HuH-7 (cell line): ENCODE measurements at regions not wholly inside any gene's neighbourhood (a gene's known extent, or its start where the extent isn't known, plus 50 kb on each side); places are given as distances from the start of the nearest gene placed in this dataset.

Experiments used
- DNase-seq: peaks from one replicate; pipeline ENCODE4 v3.0.0; 2011; ENCODE audit warnings: low spot score

DNA sequence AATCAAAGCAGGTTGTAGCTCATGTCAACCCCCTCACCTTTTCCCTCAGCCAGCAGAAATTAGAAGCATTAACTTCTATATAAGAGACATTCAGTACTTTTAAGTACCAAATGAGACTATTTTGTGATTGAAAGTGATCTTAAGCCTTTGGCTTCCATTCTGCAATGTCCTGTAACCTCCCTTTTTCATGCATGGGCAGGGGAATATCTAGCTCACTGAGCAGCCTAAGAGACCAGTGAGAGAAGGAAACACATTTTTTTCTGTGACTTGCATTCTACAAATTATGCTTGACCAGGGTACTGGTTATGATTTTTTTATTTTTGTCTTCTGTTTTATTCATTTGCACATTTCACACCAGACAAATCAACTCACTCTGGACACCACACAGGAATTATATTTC, 369.6 kb downstream of the KCTD12 start:
- DNase-seq: no peak

DNA sequence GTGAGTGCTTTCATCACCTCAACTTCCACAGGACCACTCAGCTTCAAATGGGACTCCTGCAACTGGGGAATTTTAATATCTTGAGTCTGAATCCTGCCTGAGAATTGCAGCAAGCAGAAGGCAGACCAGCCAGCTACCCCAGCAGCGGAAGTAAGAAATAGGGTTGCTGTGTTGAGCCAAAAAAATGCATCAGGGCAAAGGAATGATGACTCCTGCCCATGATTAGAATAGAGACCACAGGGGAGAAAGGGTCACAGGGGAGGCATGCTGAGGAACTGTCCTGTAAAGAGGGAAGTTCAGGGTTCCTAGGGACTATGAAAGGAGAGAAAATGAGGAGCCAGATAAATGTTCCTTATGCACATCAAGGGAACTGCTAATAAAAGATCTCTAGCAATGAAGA, 370.2 kb downstream of the KCTD12 start:
- DNase-seq: no peak

GRCh38 chr13:76512721-76513145, 373.5 kb downstream of the KCTD12 start:
- no peak for DNase-seq

GRCh38 chr13:76505437-76505836, 380.8 kb downstream of the KCTD12 start:
- no peak for DNase-seq

DNA sequence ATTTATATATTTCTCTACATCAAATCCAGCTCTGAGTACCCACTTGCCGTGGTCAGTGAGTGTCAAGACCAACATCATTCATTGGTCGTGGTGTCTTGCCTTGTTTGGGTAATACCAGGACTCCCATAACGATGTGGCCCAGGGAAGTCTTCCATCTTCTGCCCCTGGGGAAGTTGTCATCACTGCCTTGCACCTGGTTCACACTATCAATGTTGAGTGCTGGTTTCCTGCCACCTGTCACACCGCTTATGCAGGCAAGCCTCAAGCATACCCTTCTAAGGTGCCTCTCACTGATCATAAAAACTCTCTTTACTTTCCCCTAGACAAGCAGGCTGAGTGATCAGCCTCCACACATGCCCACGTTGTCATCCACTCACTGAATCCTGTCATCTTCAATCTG, 382.4 kb downstream of the KCTD12 start:
- DNase-seq: no peak

DNA sequence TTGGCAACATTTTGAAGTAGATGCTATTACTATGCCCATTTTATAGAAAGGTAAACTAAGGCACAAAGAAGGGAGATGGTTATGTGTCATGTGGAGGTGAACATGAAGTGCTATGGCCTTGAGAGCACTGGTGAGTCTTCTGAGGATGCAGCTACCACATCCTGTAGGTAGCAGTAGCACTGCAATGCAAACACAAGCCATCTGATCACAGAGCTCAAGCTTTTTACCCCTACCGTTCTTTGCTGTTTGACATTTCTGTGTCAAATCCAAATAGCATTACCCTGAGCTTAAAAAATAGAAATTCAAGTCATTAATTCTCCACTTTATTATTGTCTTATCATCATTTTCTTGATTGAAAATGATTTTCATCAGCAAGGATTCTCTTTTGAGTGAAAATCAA, 382.9 kb downstream of the KCTD12 start:
- DNase-seq: no peak

DNA sequence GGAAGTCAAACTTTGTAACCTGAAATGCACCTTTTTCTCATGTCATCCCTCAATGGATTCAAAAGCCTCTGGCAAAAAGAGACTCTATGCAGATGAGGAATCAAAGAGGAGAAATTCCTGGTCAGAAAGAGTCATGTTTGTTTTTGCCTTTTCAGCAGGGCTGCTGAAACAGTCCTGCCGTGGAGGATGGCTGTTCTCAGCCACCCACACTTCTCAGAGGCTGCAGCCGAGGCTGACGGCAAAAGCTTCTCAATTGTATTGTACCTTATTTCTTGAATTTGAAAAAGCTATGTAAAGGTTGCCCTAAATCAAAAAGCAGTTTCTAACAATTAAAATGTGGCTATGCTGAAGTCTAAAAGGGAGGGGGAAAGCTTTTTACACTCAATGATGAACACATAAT, 385.3 kb downstream of the KCTD12 start:
- DNase-seq: no peak

GRCh38 chr13:76499891-76500290, 386.3 kb downstream of the KCTD12 start:
- DNase-seq: no peak

GRCh38 chr13:76489274-76489673, 396.9 kb downstream of the KCTD12 start:
- DNase-seq: no peak

- DNase-seq: no peak
Observed at GRCh38 chr13:76481738-76482137, 404.5 kb downstream of the KCTD12 start.

DNA sequence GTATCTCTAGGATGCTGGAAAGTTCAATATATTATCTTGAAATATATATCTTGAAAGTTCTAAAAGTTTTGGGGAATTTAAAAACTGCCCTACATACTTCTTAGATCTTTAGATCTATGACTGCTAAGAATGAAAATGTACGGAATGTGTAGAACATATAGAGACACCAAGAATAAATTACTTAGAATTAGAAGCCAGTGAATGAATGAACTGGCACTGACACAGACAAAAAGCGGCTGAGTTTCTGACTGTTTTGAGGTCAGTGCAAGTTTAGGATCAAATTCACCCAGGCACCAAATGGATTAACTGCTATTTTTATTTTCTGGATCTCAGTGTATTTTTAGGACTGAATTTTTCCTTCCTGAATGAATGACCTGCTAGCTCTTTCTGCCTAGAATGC, 411.2 kb downstream of the KCTD12 start:
- no peak for DNase-seq

- DNase-seq: no peak
Observed at GRCh38 chr13:76474356-76474755, 411.8 kb downstream of the KCTD12 start.

DNA sequence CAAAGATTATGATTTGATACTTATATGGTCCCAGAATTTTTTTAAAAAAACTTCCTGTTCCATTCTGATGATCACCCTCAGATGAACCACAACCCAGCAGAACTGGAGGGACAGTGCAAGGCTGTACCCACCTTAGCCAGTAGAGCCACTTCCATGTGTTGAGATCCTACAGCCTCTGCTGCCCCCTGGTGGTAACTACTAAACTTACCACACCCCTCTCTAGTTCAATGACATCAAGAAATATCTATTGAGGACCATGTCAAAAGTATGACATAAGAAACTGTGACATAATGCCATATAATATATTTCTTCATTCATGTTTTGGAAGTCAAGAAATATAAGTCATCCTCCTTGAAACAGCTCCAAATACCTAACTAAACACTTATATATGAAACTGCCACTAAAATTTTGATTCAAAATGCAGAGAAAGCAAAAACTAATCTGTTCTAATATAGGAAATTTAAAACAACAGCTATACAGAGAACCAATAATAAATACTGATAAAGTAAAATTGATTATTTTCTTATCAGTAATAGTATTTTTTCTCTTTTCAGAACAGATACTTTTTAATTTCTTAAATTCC, 412.6 kb downstream of the KCTD12 start:
- peak; percentile 44 for DNase-seq

DNA sequence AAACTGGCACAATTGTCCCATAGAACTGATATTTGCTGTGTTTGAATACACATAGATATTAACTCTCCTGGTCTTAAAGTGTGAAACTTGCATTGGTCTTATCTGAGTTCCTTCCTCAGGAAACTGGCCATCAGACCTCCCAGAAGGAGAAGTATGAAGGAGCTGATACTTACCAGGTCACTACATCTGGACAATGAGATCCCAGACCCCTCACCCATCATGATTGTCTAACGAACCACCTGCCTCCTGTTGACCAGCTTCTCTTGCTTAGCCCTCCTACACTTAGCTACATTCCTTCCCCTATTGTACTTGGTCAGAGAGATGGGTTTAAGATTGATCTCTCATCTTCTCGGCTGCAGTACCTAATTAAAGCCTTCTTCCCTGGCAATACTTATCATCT, 413.3 kb downstream of the KCTD12 start:
- DNase-seq: no peak

DNA sequence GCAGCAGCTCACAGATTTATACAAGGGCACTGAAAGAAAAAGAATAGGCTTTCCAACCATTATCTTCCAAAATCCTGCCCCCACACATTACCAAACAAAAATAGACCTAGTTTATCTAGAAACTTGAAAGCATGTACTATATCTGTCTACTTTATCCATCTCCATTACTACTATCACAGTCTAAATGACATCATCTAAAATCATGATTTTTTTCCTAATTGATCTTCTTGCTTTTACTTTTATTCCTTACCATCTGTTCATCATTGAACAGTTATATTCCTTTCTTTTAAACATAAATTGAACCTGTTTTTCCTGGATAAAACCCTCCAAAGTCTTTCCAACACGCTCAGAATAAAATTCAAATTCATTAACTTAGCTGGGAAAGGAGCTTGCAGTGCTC, 414.7 kb downstream of the KCTD12 start:
- no peak for DNase-seq

GRCh38 chr13:76470991-76471390, 415.2 kb downstream of the KCTD12 start:
- no peak for DNase-seq

GRCh38 chr13:76466043-76466442, 420.2 kb downstream of the KCTD12 start:
- no peak for DNase-seq

GRCh38 chr13:76463314-76463713, 422.9 kb downstream of the KCTD12 start:
- no peak for DNase-seq

DNA sequence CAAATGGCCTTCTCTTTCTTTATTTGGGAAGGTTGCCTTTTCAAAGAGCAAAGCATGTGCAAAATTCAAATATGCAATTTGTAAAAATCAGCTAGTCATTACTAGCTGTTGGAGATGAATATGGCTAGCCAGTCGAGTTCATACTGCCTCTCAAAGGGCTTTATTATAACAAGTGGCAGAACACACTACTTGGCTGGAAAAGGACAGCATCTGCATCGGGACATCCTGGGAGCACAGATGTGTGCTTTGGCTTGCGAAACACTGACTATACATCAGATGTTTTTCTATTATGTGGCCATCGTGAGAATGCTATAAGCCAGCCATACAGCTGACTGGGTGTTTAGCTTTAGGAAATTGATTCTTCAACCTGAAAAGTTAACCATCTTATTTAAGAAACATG, 424.2 kb downstream of the KCTD12 start:
- no peak for DNase-seq

DNA sequence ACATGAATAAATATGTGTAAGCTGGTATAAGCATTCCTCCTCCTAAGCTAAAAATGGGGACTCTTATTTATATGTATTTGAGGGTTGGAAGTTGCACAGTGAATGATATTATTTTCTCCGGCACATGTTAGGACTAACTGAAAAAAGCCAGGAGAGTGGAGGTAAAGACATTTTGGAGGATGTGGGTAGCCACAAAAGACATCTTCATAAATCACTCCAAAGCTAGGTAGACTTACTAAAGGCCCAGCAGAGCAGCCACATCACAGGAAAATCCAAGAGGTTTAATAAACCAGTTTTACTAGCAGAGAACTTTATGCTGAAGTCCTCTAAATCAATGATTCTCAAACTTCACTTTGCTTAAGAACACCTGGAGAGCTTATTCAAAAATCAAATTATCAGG, 424.7 kb downstream of the KCTD12 start:
- DNase-seq: no peak

- no peak for DNase-seq
Observed at GRCh38 chr13:76459863-76460262, 426.3 kb downstream of the KCTD12 start.

DNA sequence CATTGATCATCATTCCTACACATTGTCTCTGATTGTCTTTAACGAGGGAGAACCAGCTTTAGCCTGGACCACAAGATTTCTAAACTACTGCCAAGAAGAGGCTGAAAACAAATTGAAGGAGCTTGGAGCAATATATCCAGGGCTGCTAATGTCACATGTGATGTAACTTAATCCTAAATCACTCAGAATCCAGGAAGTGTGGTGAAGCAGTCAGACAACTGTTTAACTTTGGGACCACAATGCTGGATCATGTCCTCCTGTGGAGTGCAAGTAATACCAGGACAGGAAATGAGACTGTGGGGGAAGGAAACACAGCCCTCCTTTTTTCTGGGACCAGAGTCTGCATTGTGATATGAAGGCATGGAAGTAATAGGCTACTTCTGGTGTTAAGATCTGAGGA, 430.2 kb downstream of the KCTD12 start:
- no peak for DNase-seq

GRCh38 chr13:76454991-76455390, 431.2 kb downstream of the KCTD12 start:
- DNase-seq: no peak

DNA sequence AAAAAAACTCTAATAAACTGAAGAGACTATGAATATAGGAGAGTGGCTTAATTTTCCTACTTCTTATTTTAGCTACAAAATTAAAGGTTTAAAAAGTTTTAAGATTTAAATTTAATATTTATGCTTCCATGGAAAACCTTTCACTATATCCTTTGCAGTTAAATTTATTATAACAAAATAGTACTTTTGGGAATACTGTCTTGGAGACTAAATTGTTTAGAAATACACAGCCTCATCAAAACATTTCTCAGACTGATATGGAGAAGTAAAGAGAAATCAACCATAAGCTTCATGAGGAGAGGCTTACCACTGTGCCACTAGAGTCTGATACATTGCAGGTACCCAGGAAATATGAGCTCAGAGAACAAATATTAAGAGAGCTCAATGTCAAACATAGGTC, 436.5 kb downstream of the KCTD12 start:
- no peak for DNase-seq

DNA sequence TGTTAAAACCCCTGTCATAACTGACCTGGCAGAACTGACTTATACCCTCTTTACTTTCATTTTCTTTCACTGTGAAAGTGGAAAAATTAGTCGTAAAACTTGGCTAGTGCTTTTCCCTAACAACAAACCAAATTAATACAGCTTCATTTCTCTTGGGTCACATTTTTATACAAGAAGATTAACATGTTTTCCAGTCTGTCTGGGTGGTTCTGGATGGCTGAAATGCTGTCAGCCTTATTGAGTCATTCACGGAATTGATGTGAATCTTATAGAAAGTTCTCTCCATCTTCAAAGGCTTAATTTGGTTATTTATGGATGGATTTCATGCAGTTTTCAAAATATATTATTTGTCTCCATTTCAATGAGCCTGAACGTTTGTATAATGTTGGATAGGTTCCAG, 440.0 kb downstream of the KCTD12 start:
- DNase-seq: no peak
